Renal pelvis (tissue), 1 donor: ENCODE measurements at regions not wholly inside any gene's neighbourhood (a gene's known extent, or its start where the extent isn't known, plus 50 kb on each side); places are given as distances from the start of the nearest gene placed in this dataset.

Source experiments
- DNase-seq: peaks from one replicate; pipeline ENCODE4 v3.0.0-alpha.2; 2013

GRCh38 chr7:46879783-46880182 is 702.1 kb downstream of the TNS3 start:
- no peak for DNase-seq

DNA sequence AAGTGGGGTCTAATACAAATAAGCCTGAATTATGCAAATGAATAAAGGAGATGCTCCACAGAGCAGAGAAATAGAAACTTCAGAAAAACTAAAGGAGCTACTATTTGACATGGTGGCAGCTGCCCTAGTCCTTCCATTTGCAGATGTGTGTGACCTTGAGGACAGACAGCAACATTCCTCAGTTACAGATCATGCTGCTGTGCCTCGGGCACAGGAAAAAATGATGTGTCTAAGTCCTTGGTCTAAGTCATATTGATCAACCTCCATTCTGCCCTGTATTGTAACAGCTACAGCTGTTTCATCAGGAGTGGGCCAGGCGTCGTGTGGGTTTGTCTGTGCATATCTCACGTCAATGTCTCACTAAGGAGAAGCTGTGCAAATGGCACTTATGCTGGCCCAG is 710.4 kb downstream of the TNS3 start:
- DNase-seq = no peak

DNA sequence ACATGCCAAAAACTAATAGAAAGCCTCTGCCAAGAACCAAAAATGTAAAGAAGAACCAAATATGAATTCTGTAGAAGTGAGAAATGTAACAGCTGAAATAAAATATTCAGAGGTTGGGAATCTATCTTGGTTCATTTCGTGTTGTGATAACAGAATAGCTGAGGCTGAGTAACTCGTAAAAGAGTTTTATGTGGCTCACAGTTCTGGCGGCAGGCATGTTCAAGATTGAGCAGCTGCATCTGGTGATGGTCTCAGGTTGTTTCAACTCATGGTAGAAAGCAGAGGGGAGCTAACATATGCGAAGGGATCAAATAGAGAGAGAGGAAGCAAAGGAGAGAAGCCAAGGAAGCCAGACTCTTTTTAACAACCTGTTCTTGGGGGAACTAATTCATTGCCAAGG is 717.2 kb downstream of the TNS3 start:
- peak; percentile 34 for DNase-seq

DNA sequence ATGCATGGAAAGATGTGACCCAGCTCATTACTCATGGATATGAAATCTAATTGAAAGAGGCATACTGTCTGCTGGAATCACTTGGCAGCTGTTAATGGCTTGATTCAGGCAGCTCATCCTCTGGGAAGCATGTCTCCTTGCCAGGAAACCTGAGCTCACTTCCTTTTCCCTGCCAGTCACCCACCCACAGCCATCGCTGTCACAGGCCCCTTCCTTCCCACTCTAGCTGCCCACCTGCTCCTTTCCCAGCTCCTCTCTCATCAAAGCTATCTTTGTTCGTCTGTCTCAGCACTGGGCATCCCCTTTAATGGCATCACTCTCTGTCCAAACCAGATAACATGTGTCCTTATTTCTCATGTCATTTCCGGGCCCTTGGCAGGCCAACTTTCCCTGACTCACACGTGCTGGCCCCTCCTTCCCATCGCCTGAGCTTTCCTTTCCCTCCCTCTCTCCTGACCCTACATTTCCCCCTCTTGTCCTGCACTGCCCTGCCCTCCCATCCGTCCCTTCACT is 721.9 kb downstream of the TNS3 start:
- DNase-seq = no peak

DNA sequence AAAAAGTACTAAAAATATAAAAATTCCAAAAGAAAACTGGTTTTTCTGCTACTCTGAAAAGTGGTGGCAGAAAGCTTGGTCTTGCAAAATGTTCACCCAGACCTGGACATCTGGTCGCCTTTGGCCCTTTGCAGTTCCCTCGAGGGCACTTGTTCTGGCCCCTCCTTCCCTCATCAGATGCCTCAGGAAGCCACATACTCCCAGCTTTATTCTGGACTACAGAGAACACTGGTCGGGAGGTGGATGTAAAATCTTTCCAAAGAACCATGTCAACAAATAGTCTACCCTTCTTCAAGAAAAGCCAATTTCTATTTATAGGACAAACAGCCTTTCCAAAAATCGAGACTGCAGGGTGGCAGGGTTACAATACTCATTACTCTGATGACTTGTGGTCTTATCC is 726.1 kb downstream of the TNS3 start:
- DNase-seq = no peak

DNA sequence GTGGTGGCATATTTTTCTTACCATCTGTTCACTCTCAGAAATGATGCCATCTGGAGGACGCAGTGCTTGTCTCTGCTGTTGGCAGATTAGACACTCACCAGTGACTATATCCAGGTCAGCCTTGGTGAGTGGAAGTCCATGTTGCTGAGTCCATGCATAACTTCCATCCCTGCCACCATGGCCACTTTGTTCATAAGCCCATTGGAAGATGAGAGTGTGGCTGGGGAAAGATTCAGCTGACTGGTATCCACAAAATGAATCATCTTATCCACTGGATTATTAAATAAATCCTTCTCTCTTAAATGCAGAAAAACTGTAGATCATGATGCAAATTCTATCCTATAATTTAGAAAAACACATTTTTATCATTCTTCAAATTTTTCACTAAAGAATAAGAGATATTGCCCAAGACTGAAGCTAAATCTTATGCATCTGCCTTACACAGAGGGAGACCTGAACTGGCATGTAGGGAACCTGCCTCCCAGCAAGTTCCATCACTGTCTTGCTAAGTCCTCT is 726.9 kb downstream of the TNS3 start:
- DNase-seq = no peak

- DNase-seq = no peak
These were observed 728.5 kb downstream of the TNS3 start for GRCh38 chr7:46853451-46853850.

GRCh38 chr7:46852795-46853194 is 729.1 kb downstream of the TNS3 start:
- no peak for DNase-seq

DNA sequence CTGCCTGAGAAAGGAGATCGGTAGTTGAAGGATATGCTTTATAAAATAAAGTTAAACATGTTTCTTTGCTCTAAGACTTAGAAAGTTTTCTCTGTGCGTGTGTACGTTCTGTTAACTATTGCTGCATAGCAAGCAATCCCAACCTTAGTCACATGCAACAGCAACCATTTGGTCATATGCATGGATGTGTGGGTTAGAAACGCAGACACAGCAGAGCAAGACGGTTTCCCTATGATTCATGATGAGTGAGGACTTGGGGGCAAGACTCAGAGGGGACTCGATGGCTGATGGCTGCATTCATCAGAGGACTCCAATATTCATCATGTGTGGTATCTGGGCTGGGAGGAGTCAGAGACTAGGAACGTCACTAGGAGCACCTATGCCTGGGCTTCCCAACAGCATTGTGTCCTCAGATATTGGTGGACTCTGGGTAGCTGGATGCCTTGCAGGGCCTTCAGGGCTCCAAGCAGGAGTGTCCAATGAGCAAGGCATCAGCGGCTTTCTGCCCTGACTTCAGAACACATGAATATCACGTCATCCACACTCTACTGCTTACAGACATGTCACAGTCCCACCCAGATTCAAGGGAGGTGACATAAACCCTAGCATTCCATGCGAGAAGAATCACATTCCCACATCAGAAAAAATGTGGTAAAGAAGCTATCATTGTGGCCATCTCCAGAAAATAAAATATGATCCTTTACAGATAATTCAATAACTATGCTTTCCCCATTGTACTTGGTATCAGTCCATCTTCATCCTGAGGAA is 731.2 kb downstream of the TNS3 start:
- DNase-seq = no peak

DNA sequence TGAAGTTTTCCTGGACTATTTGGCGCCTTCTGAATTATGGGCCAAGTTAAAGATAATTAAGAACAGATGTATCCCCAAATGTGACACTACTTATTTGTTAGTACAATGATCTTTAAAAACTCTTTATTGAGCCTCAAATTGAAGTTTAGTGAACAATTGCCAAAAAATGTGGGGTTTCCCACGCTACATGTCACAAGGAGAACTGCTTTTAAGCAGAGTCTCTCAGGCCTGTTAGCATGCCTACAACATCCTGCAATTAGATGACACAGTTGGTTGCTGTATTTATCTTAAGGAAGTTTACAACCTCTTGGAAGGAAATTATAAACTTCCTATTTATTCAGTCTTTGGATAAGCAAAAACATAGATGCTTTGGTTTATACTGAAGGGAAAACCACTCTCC is 733.0 kb downstream of the TNS3 start:
- DNase-seq = no peak

DNA sequence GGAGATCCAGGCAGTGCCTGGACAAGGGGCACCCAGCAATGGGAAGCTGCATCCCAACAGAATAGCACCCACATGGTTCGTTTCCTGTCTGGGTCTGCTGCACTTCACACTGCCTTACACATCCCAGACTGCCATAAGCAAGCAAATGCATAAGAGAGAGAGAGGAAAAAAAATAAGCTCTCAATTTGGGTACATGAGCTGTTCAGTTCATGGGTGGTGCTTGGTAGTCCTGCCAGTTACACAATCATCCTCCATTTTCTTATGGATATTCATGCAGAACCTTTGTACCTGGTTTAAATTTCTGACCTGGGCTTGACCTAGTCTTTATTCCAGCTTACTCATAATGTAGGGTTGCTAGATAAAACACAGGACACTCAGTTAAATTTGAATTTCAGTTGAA is 733.6 kb downstream of the TNS3 start:
- no peak for DNase-seq

- no peak for DNase-seq
These were observed 734.8 kb downstream of the TNS3 start for GRCh38 chr7:46847126-46847525.

DNA sequence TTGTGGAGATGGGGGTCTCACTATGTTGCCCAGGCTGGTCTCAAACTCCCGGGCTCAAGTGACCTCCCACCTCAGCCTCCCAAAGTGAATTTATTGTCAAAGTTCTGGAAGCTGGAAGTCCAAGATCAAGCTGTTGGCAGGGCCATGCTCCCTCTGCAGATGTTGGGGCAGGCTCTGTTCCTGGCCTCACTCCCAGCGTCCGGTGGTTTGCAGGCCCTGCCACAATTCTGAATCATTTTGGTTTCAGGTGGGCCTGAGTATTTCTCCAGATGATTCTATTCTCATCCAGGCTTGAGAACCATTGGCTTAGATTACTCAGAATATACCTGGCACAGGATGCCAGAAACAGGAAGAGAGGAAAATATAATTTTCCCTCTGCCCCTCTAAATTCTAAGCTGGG is 737.4 kb downstream of the TNS3 start:
- no peak for DNase-seq

- no peak for DNase-seq
These were observed 740.7 kb downstream of the TNS3 start for GRCh38 chr7:46841248-46841647.

GRCh38 chr7:46839651-46840050 is 742.3 kb downstream of the TNS3 start:
- no peak for DNase-seq

GRCh38 chr7:46838463-46838862 is 743.4 kb downstream of the TNS3 start:
- no peak for DNase-seq

DNA sequence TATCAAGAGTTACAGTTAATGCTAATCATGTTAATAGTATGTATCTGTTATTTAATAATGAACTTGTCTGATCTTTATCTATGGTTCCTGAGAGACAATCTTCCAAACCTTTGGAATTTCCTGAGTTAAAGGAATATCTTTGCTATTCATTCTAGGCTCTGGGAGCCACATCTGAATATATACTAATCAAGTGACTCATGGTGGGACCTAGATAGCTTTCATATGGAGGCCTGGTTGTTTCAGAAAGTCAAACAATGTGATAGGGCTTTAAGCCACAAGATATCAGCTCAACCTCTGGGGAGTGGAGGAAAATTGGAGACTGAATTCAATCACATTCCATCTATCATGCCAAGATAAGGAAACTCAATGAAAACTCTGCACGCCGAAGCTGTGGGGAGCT is 746.4 kb downstream of the TNS3 start:
- no peak for DNase-seq

- no peak for DNase-seq
These were observed 747.0 kb downstream of the TNS3 start for GRCh38 chr7:46834921-46835320.

GRCh38 chr7:46833197-46833596 is 748.7 kb downstream of the TNS3 start:
- DNase-seq = no peak

DNA sequence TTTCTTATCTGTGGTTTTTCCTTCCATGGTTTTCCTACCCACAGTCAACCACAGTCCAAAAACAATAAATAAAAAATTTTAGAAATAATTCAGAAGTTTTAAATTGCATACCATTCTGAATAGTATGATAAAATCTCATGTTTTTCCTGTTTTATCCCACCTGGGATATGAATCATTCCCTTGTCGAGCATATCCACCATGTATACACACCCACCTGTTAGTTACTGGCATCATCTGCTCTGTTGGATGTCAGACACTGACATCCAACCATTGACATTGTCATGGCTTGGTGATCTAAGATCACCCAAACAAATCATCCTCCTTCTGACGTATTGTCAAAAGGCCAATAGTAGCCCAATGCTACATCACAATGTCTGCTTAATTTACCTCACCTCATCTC is 749.8 kb downstream of the TNS3 start:
- DNase-seq = no peak

- DNase-seq = no peak
These were observed 762.1 kb downstream of the TNS3 start for GRCh38 chr7:46819819-46820218.

DNA sequence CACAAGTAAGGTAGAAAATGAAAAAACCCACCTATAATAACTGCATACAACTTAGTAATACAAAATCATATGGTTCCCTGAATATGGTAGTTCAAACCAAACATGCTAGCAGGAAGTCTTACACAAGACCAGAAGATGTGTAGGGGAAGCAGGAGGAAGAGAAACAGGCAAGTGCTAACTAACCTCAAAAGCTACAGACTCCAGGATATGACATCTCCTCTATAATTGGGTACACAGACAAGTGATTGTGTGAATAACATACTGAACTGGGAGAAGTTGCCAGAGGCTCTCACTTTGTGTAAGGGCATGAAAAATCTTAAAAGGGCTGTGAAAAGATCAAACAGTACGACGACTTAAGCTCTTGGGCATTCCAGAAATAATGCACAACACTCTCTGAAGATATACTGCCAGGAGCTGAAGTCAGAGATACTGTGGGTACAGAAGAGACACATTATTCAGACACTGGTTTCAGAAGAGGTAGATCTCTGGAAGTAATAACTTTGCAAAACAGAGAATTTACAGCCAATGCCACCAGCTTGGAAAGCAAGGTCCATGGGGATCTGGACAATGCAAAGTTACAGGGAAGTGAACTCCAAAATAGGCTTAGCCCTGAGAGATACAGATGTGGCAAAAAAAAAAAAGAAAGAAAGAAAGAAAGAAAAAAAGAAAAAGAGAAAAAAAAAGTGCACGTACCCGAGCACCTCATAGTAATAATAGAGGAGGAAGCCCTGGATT is 767.2 kb downstream of the TNS3 start:
- no peak for DNase-seq

- DNase-seq = no peak
These were observed 769.7 kb downstream of the TNS3 start for GRCh38 chr7:46812101-46812675.
